DLD1 (cell line): ENCODE measurements at regions not wholly inside any gene's neighbourhood (a gene's known extent, or its start where the extent isn't known, plus 50 kb on each side); places are given as distances from the start of the nearest gene placed in this dataset.

Experiments
- in situ Hi-C: cut with HindIII; loops from 2 replicates; pipeline ENCODE4 v1.10.0; 2017; ENCODE audit warnings: low sequenced_read_pairs

GRCh38 chr3:139197251-139197650 is 146.6 kb upstream of the MRPS22 start:
- in situ Hi-C loops, result no loop called here

GRCh38 chr3:139198186-139198585 is 145.6 kb upstream of the MRPS22 start:
- in situ Hi-C loops, result no loop called here

DNA sequence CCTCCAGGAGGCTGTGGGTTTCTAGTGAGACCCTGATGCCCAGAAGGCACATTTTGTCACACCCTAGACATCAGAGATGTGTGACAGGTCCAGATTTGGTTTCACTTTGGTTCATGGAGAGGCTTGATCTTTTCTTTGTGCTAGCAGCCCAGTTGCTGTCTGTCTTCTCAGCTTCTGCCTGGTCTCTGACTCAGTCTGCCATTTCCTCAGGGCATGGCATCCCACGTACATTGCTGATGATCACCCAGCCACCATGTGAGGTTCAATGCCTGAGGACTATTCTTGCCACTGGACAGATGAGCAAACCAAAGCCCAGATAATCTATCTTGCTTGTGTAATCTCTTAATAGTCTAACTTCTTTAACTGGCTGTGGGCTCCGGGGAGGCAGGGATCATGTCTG is 144.9 kb upstream of the MRPS22 start:
- in situ Hi-C loops, result no loop called here

DNA sequence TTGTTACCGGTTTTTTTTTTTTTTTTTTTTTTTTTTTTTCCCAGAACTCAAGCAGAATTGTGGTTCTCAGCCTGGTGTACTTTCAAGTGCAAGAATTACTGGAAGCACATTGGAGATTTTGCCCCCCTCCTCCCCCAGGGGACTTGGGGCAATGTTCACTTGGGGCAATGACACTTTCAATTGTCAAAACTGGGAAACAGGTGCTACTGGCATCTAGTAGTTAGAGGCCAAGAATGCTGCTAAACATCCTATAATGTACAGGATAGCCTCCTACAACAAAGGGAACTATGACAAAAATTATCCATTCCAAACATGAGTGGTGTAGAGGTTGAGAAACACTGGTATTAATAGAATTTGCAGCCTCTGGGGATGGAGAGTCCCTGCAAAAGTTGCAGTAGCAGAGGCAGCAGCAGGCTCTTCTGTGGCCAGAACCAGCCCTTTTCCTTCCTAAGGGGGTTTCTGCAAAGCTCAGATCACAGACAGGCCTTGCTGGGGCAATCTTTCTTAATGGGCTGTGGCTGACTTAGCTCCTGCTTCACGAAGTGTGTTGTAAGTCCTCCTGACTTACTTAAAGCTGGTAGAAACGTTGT is 144.3 kb upstream of the MRPS22 start:
- in situ Hi-C loops, result no loop called here

DNA sequence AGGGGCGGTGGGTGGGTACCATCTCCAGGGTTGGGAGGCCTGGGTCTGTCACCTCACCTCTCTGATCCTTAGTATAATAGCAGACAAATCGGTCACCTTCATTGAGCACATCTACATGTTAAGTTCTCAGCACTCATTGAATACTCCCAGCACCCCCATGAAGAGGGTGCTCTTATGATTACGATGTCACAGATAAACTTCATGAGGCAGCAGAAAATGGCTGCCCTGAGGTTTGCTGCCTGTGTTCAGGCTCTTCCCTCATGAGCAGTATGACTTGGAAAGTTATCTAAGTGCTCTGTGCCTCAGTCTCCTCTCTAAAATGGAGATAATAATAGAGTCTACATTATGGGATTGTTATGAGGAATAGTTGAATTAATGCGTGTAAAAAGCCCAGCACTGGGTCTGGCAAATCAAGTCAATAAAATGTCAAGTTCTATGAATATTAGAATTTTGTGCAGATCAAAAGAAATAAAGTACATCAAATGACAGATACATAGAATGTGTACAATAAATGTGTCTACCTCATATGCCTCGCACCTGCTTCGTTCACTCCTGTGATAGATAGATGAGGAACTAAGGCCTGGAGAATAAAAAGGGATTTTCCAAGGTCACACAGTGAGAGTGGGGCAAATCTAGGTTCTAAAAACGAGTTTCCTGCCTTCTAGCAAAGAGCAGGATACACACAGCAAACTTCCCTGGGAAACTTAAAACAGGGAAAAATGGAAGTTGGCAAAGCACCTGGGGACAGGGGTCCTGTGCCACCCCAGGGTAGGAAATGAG is 142.2 kb upstream of the MRPS22 start:
- in situ Hi-C loops, result no loop called here

DNA sequence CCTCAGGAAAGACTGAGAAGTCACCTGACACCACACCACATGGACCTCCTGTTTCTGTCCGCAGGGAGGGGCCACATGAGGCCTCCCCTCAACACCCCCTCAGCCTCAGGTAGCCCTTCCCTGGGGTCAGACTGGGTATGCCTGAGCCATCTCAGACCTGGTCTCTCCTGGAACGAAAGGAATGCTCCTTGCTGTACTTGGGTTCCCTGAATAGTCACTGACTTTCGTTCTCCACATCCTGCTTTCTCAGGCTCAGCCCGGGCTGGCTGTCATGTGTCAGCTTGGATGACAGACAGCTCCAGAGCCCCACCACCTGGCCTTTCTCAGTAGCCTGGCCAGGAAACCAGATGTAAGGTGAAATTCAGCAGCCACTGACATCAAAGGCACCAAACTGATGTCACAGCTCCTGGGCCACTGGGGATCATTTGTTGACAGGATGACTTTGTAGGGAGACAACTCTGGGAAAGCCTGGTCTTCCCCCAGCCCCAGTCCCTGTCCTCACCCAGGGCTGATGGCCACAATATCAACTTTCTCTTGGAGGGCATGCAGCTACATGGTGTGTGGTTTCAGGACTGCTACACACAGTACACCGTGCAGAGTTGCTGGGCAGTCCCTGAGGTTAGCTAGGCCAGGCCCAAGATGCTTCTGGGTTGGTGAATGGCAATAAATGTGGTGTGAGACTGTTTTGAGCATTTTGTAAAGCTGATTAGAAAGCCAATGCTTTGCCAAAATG is 141.4 kb upstream of the MRPS22 start:
- in situ Hi-C loops, result no loop called here

- in situ Hi-C loops, result no loop called here
These were observed 140.9 kb upstream of the MRPS22 start for GRCh38 chr3:139202959-139203349.

GRCh38 chr3:139203752-139204151 is 140.1 kb upstream of the MRPS22 start:
- in situ Hi-C loops, result no loop called here

DNA sequence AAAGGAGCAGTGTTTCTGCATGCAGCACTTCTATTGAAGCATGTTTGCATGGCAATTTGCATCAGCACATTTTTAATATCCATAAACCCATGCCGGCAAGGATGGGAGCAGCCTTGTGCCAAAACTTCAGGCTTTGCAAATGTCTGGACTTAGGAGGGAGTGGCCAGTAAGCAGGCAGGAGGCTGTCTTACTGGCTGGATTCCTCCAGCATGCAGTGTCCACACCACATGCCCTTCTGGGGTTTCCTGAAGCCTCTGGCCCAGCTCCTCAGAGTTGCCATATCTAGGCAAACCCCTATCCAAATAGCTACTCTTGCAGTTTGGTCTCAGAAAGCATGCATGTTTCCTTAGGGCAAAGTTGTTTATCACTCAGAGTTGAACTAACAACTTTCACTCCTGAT is 139.1 kb upstream of the MRPS22 start:
- in situ Hi-C loops, result loop anchor here (5.0 kb wide), 1 partner anchor 92 kb away; no protein-coding TSS in a partner anchor

- in situ Hi-C loops, result no loop called here
These were observed 129.9 kb upstream of the MRPS22 start for GRCh38 chr3:139213936-139214335.

DNA sequence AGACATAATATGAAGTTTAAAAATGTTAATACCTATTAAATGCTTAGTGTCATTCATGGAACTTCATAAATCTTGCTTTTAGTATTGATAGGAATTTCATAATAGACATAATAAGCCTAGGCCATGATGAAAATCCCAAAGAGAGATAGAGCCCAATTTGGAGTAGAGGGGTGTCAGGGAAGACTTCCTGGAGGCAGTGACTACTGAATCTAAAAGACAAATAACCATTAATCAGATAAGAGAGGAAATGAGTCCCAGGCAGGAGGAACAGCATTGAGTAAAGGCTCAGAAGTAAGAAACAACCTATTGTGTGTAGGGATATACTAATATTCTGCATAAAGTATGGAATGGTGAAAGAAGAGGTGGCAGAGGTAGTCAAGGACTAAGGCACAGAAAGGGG is 126.9 kb upstream of the MRPS22 start:
- in situ Hi-C loops, result no loop called here

DNA sequence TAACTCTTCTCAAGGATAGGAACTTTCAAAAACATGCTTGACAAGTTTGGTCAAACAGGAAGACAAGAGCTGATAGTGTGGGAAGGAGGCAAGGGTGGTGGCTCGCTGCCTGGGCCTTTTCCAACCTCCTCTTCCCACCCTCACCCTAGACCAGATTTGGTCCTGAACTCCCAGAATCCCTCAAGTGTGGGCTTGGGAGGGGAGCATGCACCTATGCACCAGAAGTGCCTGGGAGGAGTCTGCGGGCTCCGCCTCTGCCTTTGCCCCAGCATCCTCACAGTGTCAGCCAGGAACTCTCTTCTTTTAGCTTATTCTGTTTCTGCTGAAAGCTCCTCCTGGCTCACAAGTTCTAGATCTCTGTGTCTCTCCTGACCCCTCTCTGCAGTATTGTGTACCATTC is 126.2 kb upstream of the MRPS22 start:
- in situ Hi-C loops, result no loop called here

DNA sequence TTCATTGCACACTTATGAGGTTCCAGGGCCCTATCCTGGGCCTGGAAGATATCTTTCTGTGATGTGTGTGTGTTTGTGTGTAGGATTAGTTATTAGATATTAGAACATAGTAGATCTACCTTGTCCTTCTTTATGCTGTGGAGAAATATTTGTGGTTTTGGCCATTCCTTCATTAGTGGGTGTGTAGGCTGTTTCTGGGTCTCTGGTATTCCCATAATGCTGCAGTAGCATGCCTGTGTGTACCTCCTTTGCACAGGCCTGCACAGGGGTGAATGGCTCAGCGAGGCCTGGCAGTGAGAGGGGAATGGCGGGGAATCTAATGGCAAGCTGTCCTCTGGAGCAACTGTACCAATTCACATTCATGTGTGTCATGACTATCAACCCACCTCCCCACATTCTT is 125.8 kb upstream of the MRPS22 start:
- in situ Hi-C loops, result no loop called here

GRCh38 chr3:139219463-139219862 is 124.4 kb upstream of the MRPS22 start:
- in situ Hi-C loops, result no loop called here

DNA sequence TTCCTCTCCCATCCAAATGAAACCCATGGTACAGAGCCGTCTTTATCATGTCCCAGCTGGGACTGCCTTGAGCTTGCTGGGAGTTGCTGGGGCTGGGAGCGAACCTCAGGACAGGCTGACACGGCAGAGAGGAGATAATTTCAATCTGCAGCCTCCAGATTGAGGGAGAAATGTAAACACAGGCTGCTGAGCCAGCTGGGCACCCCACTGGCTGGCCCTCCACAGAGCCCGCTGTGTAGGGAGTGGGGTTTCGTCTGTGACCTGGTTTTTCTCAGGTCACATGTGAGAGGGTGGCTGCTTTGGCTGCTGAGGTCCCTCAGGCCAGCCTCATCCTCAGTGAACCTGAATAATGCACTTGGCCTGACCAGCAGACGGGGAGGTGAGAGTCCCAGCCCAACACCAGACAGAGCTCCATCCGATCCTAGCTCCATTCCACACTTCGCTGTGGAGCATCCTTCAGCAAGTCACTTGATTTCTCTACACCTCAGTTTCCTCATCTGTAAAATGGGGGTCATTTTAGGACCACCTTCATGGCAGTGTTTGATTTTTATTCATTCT is 121.6 kb upstream of the MRPS22 start:
- in situ Hi-C loops, result no loop called here

GRCh38 chr3:139225548-139225947 is 118.3 kb upstream of the MRPS22 start:
- in situ Hi-C loops, result no loop called here

- in situ Hi-C loops, result no loop called here
These were observed 117.1 kb upstream of the MRPS22 start for GRCh38 chr3:139226731-139227130.

GRCh38 chr3:139227165-139227564 is 116.7 kb upstream of the MRPS22 start:
- in situ Hi-C loops, result no loop called here

- in situ Hi-C loops, result no loop called here
These were observed 116.0 kb upstream of the MRPS22 start for GRCh38 chr3:139227827-139228226.

DNA sequence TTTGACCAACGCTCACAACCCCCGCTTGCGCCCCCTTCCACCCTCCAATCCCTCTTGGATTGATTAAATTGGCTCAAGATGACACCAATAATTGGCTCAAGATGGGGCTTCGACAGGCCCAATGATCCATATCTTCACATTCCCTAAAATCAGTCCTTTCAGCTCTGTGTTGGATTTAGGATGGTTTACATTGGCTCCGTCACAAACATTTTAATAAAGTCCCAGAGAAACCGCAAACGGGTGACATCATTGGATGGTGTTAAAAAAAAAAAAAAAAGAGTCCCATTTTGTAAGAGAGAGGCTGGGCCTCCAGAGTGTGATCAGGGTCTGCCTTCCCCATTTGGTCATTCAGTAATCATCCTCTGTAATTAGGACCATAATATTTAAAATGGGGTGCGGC is 113.4 kb upstream of the MRPS22 start:
- in situ Hi-C loops, result loop anchor here (10.0 kb wide), 1 partner anchor 54 kb away; no protein-coding TSS in a partner anchor

DNA sequence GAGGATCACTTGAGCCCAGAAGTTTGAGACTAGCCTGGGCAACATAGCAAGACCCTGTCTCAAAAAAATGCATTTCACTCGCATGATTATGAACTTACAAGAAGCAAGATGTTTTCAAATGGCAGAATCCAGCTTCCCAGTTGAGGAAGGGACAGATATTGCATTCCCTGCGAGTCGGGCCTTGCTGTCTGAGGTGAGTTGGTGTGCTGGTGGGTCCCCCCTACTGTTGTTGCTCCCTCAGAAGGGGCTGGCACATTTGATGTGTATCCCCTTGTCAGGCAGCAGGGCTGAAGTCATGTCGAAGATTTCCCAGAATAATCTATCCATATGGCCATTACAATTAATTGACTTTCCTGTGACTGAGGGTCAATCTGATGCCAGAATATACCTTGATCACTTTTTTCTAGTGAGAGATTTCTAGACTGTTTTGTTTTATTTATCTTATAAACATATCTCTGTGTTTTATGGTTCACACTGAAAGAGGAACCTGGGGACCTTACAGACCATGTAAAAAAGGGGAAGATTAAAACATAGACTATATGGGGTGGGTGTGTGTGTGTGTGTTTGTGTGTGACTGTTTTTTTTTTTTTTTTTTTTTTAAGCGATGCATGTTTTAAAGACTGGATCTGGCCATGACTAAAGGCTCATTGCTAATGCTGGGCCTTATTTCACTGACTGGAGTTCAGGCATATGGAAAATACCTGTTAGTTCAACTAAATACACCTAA is 112.1 kb upstream of the MRPS22 start:
- in situ Hi-C loops, result loop anchor here (10.0 kb wide), 1 partner anchor 53 kb away; no protein-coding TSS in a partner anchor
